ENCODE measurements at regions not wholly inside any gene's neighbourhood (a gene's known extent, or its start where the extent isn't known, plus 50 kb on each side); places are given as distances from the start of the nearest gene placed in this dataset.

DNA sequence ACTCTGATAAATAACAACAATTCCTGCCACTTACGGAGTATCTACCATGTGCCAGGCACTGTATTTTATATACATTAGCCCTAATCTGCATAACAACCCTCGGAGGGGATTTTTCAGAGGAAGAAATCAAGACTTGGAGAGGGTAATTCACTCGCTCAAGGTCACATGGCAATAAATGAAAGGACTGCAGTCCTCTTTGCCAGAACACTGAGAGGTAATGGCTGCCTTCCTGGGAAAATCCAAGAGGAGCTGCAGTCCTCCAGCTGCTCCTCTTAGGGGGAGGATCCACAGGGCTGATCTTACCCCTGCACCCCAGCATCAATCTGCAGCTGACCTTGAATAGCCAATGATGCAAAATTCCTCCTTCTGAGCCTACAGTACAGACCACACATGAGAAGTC lies 114.1 kb upstream of the RPL38 start:
- no peak overlapping the region for H3K27ac ChIP-seq (ENCODE audit: insufficient read depth, low read length, poor library complexity, severe bottlenecking)
- H3K9me3 ChIP-seq (ENCODE audit: control insufficient read depth, low read length): no peaks in the 10 kb centered on the region

DNA sequence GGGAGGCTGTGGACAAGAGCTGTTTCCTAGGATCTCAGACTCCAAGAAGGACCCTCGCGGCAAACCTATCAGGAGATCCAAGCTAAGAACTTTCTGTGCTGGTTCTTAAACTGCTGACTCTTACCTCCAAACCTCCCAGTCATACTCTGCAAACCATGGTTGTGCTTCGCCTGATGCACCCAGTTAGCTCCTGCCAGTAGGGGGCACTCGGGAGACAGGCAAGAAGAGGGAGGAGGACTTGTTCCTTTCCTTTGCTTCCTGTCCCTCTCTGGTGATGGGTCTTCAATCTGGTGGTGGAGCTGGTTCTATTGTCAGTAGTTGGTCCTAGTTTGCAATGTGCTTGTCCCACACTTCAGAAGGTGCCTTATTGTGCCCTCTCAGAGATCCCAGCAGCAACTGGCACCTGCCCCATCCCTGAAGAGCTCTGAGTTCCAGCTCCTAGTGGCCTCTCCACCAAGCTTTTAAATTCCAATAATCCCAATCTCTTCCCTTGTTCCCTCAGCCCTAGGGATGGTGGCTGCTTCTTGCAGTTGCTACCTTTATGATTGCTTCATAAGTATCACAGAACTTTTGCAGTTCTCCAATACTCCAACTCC lies 113.5 kb upstream of the RPL38 start:
- H3K27me3 ChIP-seq (replicated peaks; ENCODE audit: control insufficient read depth, insufficient read depth, low read length, poor library complexity, severe bottlenecking): no peaks in the 10 kb centered on the region
- no peak overlapping the region for H3K4me3 ChIP-seq (ENCODE audit: insufficient read depth, low read depth, low read length, poor library complexity, severe bottlenecking)
- H3K4me1 ChIP-seq (ENCODE audit: control insufficient read depth, insufficient read depth, low read length, poor library complexity, severe bottlenecking): no peaks in the 10 kb centered on the region
- no peaks in the 10 kb centered on the region for H3K36me3 ChIP-seq (ENCODE audit: control insufficient read depth, insufficient read depth, low read length)
- H3K9me3 ChIP-seq (ENCODE audit: control insufficient read depth, low read length): no peaks in the 10 kb centered on the region
- DNase-seq: no peak
- no peak overlapping the region for H3K27ac ChIP-seq (ENCODE audit: insufficient read depth, low read length, poor library complexity, severe bottlenecking)

More for the DNA sequence above, 114.1 kb upstream of the RPL38 start:
- Histone ChIP-seq H3K4me1 (ENCODE audit: control insufficient read depth, insufficient read depth, low read length, poor library complexity, severe bottlenecking) (no peaks in the 10 kb centered on the region), H3K27me3 (replicated peaks; ENCODE audit: control insufficient read depth, insufficient read depth, low read length, poor library complexity, severe bottlenecking) (no peaks in the 10 kb centered on the region), H3K4me3 (ENCODE audit: insufficient read depth, low read depth, low read length, poor library complexity, severe bottlenecking) (no peak overlapping the region), H3K36me3 (ENCODE audit: control insufficient read depth, insufficient read depth, low read length) (no peaks in the 10 kb centered on the region)
- no peak for DNase-seq

DNA sequence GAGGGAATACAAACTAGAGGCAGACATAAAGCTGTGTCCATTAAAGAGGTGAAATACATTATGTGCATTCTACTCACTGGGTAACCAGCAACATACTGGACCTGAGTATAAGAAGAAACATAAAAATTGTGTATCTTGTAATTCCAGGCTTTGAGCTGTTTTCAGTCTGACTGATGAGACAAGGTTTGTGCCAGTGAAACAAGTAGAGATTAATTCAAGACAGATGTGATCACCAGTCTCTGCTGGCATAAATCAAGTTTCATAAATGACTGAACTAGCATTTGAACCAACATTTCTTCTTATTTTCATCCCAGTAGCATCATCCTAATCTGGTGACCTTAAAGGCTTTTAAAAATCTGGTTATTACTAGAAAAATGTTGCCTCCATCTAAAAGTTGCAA lies 108.8 kb upstream of the RPL38 start:
- H3K9me3 ChIP-seq (ENCODE audit: control insufficient read depth, low read length): no peaks in the 10 kb centered on the region
- H3K27ac ChIP-seq (ENCODE audit: insufficient read depth, low read length, poor library complexity, severe bottlenecking): no peak overlapping the region
- no peak overlapping the region for H3K4me3 ChIP-seq (ENCODE audit: insufficient read depth, low read depth, low read length, poor library complexity, severe bottlenecking)
- no peak for DNase-seq
- no peaks in the 10 kb centered on the region for H3K4me1 ChIP-seq (ENCODE audit: control insufficient read depth, insufficient read depth, low read length, poor library complexity, severe bottlenecking)
- no peaks in the 10 kb centered on the region for H3K27me3 ChIP-seq (replicated peaks; ENCODE audit: control insufficient read depth, insufficient read depth, low read length, poor library complexity, severe bottlenecking)
- no peaks in the 10 kb centered on the region for H3K36me3 ChIP-seq (ENCODE audit: control insufficient read depth, insufficient read depth, low read length)

GRCh38 chr17:74096456-74096855 lies 107.0 kb upstream of the RPL38 start:
- no peaks in the 10 kb centered on the region for H3K27me3 ChIP-seq (replicated peaks; ENCODE audit: control insufficient read depth, insufficient read depth, low read length, poor library complexity, severe bottlenecking)
- DNase-seq: no peak
- no peak overlapping the region for H3K27ac ChIP-seq (ENCODE audit: insufficient read depth, low read length, poor library complexity, severe bottlenecking)
- no peaks in the 10 kb centered on the region for H3K36me3 ChIP-seq (ENCODE audit: control insufficient read depth, insufficient read depth, low read length)
- H3K4me3 ChIP-seq (ENCODE audit: insufficient read depth, low read depth, low read length, poor library complexity, severe bottlenecking): no peak overlapping the region
- no peaks in the 10 kb centered on the region for H3K9me3 ChIP-seq (ENCODE audit: control insufficient read depth, low read length)
- no peaks in the 10 kb centered on the region for H3K4me1 ChIP-seq (ENCODE audit: control insufficient read depth, insufficient read depth, low read length, poor library complexity, severe bottlenecking)

GRCh38 chr17:74097450-74098135 lies 105.9 kb upstream of the RPL38 start:
- no peaks in the 10 kb centered on the region for H3K36me3 ChIP-seq (ENCODE audit: control insufficient read depth, insufficient read depth, low read length)
- no peak overlapping the region for H3K27ac ChIP-seq (ENCODE audit: insufficient read depth, low read length, poor library complexity, severe bottlenecking)
- H3K4me3 ChIP-seq (ENCODE audit: insufficient read depth, low read depth, low read length, poor library complexity, severe bottlenecking): no peak overlapping the region
- no peaks in the 10 kb centered on the region for H3K27me3 ChIP-seq (replicated peaks; ENCODE audit: control insufficient read depth, insufficient read depth, low read length, poor library complexity, severe bottlenecking)
- no peak for DNase-seq
- H3K4me1 ChIP-seq (ENCODE audit: control insufficient read depth, insufficient read depth, low read length, poor library complexity, severe bottlenecking): no peaks in the 10 kb centered on the region
- H3K9me3 ChIP-seq (ENCODE audit: control insufficient read depth, low read length): no peaks in the 10 kb centered on the region

- DNase-seq: no peak
- Histone ChIP-seq H3K4me3 (ENCODE audit: insufficient read depth, low read depth, low read length, poor library complexity, severe bottlenecking) (no peak overlapping the region), H3K4me1 (ENCODE audit: control insufficient read depth, insufficient read depth, low read length, poor library complexity, severe bottlenecking) (no peaks in the 10 kb centered on the region), H3K27me3 (replicated peaks; ENCODE audit: control insufficient read depth, insufficient read depth, low read length, poor library complexity, severe bottlenecking) (no peaks in the 10 kb centered on the region), H3K36me3 (ENCODE audit: control insufficient read depth, insufficient read depth, low read length) (no peaks in the 10 kb centered on the region), H3K9me3 (ENCODE audit: control insufficient read depth, low read length) (no peaks in the 10 kb centered on the region), H3K27ac (ENCODE audit: insufficient read depth, low read length, poor library complexity, severe bottlenecking) (no peak overlapping the region)
Measured at GRCh38 chr17:74098136-74099024, 105.1 kb upstream of the RPL38 start.

DNA sequence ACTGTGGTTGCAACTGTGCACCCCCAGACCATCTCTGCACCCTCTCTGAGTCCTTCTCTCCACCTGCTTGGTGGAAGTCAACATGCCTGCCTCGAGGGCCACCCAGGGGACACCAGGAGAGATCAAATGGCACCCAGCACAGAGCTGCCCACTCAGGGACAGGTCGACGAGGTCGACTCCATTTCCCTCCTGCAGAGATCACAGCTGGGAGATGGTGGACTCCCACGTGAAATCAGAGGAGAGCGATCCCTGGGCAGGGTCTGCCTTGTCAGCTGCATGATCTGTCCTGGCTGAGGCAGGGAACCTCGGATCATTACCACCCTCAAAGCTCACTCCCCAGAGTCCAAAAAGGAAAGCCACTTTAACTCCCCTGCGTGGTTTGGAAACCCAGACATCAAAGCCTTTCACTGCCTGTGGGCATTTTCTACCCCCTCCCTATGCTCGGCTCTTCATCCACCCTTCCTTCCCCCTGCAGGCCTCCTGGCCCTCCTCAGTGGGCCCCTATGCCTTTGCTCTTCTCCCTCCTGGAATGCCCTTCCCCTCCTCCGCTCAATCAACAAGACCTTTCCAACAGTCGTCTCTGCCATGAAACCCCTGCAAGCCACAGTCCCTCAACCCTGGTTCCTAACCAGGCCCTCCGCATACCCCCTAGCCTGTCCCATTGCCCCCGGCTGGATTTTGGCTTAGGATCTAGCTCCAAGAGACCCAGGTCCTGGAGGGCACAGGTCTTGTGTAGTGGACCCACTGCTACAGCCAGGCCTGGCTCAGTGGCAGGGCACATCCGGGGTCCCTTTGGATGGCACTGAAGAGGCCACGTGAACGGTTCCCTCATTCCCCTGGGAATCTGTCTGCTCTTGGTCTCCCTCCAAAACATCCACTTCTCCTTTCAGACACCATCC lies 103.8 kb upstream of the RPL38 start:
- no peak overlapping the region for H3K27ac ChIP-seq (ENCODE audit: insufficient read depth, low read length, poor library complexity, severe bottlenecking)
- no peaks in the 10 kb centered on the region for H3K9me3 ChIP-seq (ENCODE audit: control insufficient read depth, low read length)
- no peaks in the 10 kb centered on the region for H3K27me3 ChIP-seq (replicated peaks; ENCODE audit: control insufficient read depth, insufficient read depth, low read length, poor library complexity, severe bottlenecking)
- H3K36me3 ChIP-seq (ENCODE audit: control insufficient read depth, insufficient read depth, low read length): no peaks in the 10 kb centered on the region
- H3K4me1 ChIP-seq (ENCODE audit: control insufficient read depth, insufficient read depth, low read length, poor library complexity, severe bottlenecking): no peaks in the 10 kb centered on the region
- no peak overlapping the region for H3K4me3 ChIP-seq (ENCODE audit: insufficient read depth, low read depth, low read length, poor library complexity, severe bottlenecking)
- DNase-seq: no peak

- Histone ChIP-seq H3K27ac (ENCODE audit: insufficient read depth, low read length, poor library complexity, severe bottlenecking) (no peak overlapping the region), H3K9me3 (ENCODE audit: control insufficient read depth, low read length) (no peaks in the 10 kb centered on the region), H3K4me1 (ENCODE audit: control insufficient read depth, insufficient read depth, low read length, poor library complexity, severe bottlenecking) (no peaks in the 10 kb centered on the region), H3K36me3 (ENCODE audit: control insufficient read depth, insufficient read depth, low read length) (no peaks in the 10 kb centered on the region), H3K4me3 (ENCODE audit: insufficient read depth, low read depth, low read length, poor library complexity, severe bottlenecking) (no peak overlapping the region), H3K27me3 (replicated peaks; ENCODE audit: control insufficient read depth, insufficient read depth, low read length, poor library complexity, severe bottlenecking) (no peaks in the 10 kb centered on the region)
- no peak for DNase-seq
Measured at GRCh38 chr17:74104921-74105320, 98.6 kb upstream of the RPL38 start.

- H3K9me3 ChIP-seq (ENCODE audit: control insufficient read depth, low read length): no peaks in the 10 kb centered on the region
- H3K4me3 ChIP-seq (ENCODE audit: insufficient read depth, low read depth, low read length, poor library complexity, severe bottlenecking): no peak overlapping the region
- no peak overlapping the region for H3K27ac ChIP-seq (ENCODE audit: insufficient read depth, low read length, poor library complexity, severe bottlenecking)
- DNase-seq: no peak
- no peaks in the 10 kb centered on the region for H3K27me3 ChIP-seq (replicated peaks; ENCODE audit: control insufficient read depth, insufficient read depth, low read length, poor library complexity, severe bottlenecking)
- H3K4me1 ChIP-seq (ENCODE audit: control insufficient read depth, insufficient read depth, low read length, poor library complexity, severe bottlenecking): no peaks in the 10 kb centered on the region
- no peaks in the 10 kb centered on the region for H3K36me3 ChIP-seq (ENCODE audit: control insufficient read depth, insufficient read depth, low read length)
Measured at GRCh38 chr17:74107107-74107506, 96.4 kb upstream of the RPL38 start.
